PC-3 (cell line): ENCODE measurements at regions not wholly inside any gene's neighbourhood (a gene's known extent, or its start where the extent isn't known, plus 50 kb on each side); places are given as distances from the start of the nearest gene placed in this dataset.

Experiments
- EZH2 ChIP-seq: fragments of 300-600 bp; sonication (generic); IDR thresholded peaks from one replicate; pipeline ENCODE4 v1.6.1; 2017; ENCODE audit warnings: antibody characterized with exemption, mild to moderate bottlenecking, low read length; ENCODE audit not compliant: unreplicated experiment
- TF ChIP-seq, protein P1 (sequence below): fragments of 300-600 bp; sonication (generic); conservative IDR thresholded peaks from 2 replicates; pipeline ENCODE4 v1.5.1; 2017; ENCODE audit warnings: antibody characterized with exemption, low read depth, mild to moderate bottlenecking, low read length

DNA sequence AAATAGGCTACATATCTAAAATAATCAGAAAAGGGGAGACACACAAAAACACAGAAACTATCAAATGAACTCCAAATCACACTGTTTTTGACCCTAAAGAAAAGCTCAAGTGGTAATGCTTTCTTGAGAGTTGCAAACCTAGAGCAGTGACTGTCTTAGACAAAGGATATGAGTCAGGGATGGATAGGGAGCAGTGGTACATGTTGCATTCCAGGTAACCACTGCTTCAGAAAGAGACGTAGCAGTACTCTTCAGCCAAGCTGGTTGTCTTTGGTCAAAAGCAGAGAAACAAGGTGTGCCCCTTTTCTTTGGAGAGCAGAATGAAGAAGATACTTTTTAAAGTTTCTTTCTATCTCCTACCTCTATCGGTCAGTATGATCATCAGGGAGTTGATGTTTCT, 1003.6 kb downstream of the CDH9 start:
- TF ChIP-seq, protein P1, sequence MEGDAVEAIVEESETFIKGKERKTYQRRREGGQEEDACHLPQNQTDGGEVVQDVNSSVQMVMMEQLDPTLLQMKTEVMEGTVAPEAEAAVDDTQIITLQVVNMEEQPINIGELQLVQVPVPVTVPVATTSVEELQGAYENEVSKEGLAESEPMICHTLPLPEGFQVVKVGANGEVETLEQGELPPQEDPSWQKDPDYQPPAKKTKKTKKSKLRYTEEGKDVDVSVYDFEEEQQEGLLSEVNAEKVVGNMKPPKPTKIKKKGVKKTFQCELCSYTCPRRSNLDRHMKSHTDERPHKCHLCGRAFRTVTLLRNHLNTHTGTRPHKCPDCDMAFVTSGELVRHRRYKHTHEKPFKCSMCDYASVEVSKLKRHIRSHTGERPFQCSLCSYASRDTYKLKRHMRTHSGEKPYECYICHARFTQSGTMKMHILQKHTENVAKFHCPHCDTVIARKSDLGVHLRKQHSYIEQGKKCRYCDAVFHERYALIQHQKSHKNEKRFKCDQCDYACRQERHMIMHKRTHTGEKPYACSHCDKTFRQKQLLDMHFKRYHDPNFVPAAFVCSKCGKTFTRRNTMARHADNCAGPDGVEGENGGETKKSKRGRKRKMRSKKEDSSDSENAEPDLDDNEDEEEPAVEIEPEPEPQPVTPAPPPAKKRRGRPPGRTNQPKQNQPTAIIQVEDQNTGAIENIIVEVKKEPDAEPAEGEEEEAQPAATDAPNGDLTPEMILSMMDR, result no peak
- TF ChIP-seq EZH2, result no peak
